ENCODE measurements at regions not wholly inside any gene's neighbourhood (a gene's known extent, or its start where the extent isn't known, plus 50 kb on each side); places are given as distances from the start of the nearest gene placed in this dataset.

- no peak for ATAC-seq
- H3K9me3 Mint-ChIP-seq: peaks cover 4% of the 10 kb centered on the region
- H3K27ac Mint-ChIP-seq: no peak overlapping the region
Measured at GRCh38 chr14:86646696-86647690, 1117.0 kb downstream of the FLRT2 start.

GRCh38 chr14:86646125-86646524, 1116.2 kb downstream of the FLRT2 start:
- H3K27me3 Mint-ChIP-seq: no peaks in the 10 kb centered on the region
- H3K36me3 Mint-ChIP-seq (ENCODE audit: low read depth): no peaks in the 10 kb centered on the region
- H3K9me3 Mint-ChIP-seq: peaks cover 7% of the 10 kb centered on the region
- no peak overlapping the region for H3K4me3 Mint-ChIP-seq
- no peaks in the 10 kb centered on the region for H3K4me1 Mint-ChIP-seq
- H3K27ac Mint-ChIP-seq: no peak overlapping the region
- DNase-seq (no peak), ATAC-seq (no peak)

More at GRCh38 chr14:86646696-86647690, 1117.0 kb downstream of the FLRT2 start:
- H3K36me3 Mint-ChIP-seq (ENCODE audit: low read depth): no peaks in the 10 kb centered on the region
- DNase-seq: no peak
- no peak overlapping the region for H3K4me3 Mint-ChIP-seq
- no peaks in the 10 kb centered on the region for H3K4me1 Mint-ChIP-seq
- H3K27me3 Mint-ChIP-seq: no peaks in the 10 kb centered on the region

GRCh38 chr14:86641310-86641709, 1111.4 kb downstream of the FLRT2 start:
- Mint-ChIP-seq H3K27me3 (no peaks in the 10 kb centered on the region), H3K36me3 (ENCODE audit: low read depth) (no peaks in the 10 kb centered on the region), H3K27ac (no peak overlapping the region), H3K4me1 (no peaks in the 10 kb centered on the region), H3K4me3 (no peak overlapping the region), H3K9me3 (peaks cover 4% of the 10 kb centered on the region)
- DNase-seq (no peak), ATAC-seq (no peak)

- Mint-ChIP-seq H3K36me3 (ENCODE audit: low read depth) (no peaks in the 10 kb centered on the region), H3K4me1 (no peaks in the 10 kb centered on the region), H3K9me3 (peaks cover 4% of the 10 kb centered on the region), H3K4me3 (no peak overlapping the region), H3K27me3 (no peaks in the 10 kb centered on the region), H3K27ac (no peak overlapping the region)
- ATAC-seq (no peak), DNase-seq (no peak)
Measured at GRCh38 chr14:86640288-86640687, 1110.3 kb downstream of the FLRT2 start.

- H3K36me3 Mint-ChIP-seq (ENCODE audit: low read depth): no peaks in the 10 kb centered on the region
- H3K27me3 Mint-ChIP-seq: no peaks in the 10 kb centered on the region
- ATAC-seq (no peak), DNase-seq (no peak)
- no peak overlapping the region for H3K27ac Mint-ChIP-seq
- H3K4me3 Mint-ChIP-seq: no peak overlapping the region
- H3K9me3 Mint-ChIP-seq: peaks cover 4% of the 10 kb centered on the region
- no peaks in the 10 kb centered on the region for H3K4me1 Mint-ChIP-seq
Measured at GRCh38 chr14:86639666-86640065, 1109.7 kb downstream of the FLRT2 start.

- DNase-seq (no peak), ATAC-seq (no peak)
- H3K9me3 Mint-ChIP-seq: peaks cover 5% of the 10 kb centered on the region
- H3K27ac Mint-ChIP-seq: no peak overlapping the region
- H3K36me3 Mint-ChIP-seq (ENCODE audit: low read depth): no peaks in the 10 kb centered on the region
- H3K4me1 Mint-ChIP-seq: no peaks in the 10 kb centered on the region
- no peaks in the 10 kb centered on the region for H3K27me3 Mint-ChIP-seq
- H3K4me3 Mint-ChIP-seq: no peak overlapping the region
Measured at GRCh38 chr14:86639146-86639545, 1109.2 kb downstream of the FLRT2 start.

- Mint-ChIP-seq H3K27me3 (no peaks in the 10 kb centered on the region), H3K4me3 (no peak overlapping the region), H3K4me1 (no peaks in the 10 kb centered on the region), H3K27ac (no peak overlapping the region), H3K9me3 (peaks cover 8% of the 10 kb centered on the region), H3K36me3 (ENCODE audit: low read depth) (no peaks in the 10 kb centered on the region)
- DNase-seq: no peak
- ATAC-seq: no peak
Measured at GRCh38 chr14:86627080-86627479, 1097.1 kb downstream of the FLRT2 start.

- Mint-ChIP-seq H3K27ac (no peak overlapping the region), H3K36me3 (ENCODE audit: low read depth) (no peaks in the 10 kb centered on the region), H3K9me3 (peaks cover 8% of the 10 kb centered on the region), H3K4me3 (no peak overlapping the region), H3K27me3 (no peaks in the 10 kb centered on the region), H3K4me1 (no peaks in the 10 kb centered on the region)
- DNase-seq (no peak), ATAC-seq (no peak)
Measured at GRCh38 chr14:86626530-86626929, 1096.6 kb downstream of the FLRT2 start.

- Mint-ChIP-seq H3K4me3 (no peak overlapping the region), H3K4me1 (no peaks in the 10 kb centered on the region), H3K27ac (no peak overlapping the region), H3K36me3 (ENCODE audit: low read depth) (no peaks in the 10 kb centered on the region), H3K9me3 (peaks cover 6% of the 10 kb centered on the region), H3K27me3 (no peaks in the 10 kb centered on the region)
- ATAC-seq (no peak), DNase-seq (no peak)
Measured at GRCh38 chr14:86625637-86626036, 1095.7 kb downstream of the FLRT2 start.

- Mint-ChIP-seq H3K9me3 (no peaks in the 10 kb centered on the region), H3K27ac (no peak overlapping the region), H3K27me3 (no peaks in the 10 kb centered on the region), H3K36me3 (ENCODE audit: low read depth) (no peaks in the 10 kb centered on the region), H3K4me3 (no peak overlapping the region), H3K4me1 (no peaks in the 10 kb centered on the region)
- DNase-seq: no peak
- no peak for ATAC-seq
Measured at GRCh38 chr14:86619726-86620125, 1089.8 kb downstream of the FLRT2 start.

- H3K27me3 Mint-ChIP-seq: no peaks in the 10 kb centered on the region
- H3K4me1 Mint-ChIP-seq: no peaks in the 10 kb centered on the region
- no peaks in the 10 kb centered on the region for H3K36me3 Mint-ChIP-seq (ENCODE audit: low read depth)
- ATAC-seq (no peak), DNase-seq (no peak)
- no peak overlapping the region for H3K27ac Mint-ChIP-seq
- H3K4me3 Mint-ChIP-seq: no peak overlapping the region
- no peaks in the 10 kb centered on the region for H3K9me3 Mint-ChIP-seq
Measured at GRCh38 chr14:86613786-86614185, 1083.8 kb downstream of the FLRT2 start.

GRCh38 chr14:86613126-86613525, 1083.2 kb downstream of the FLRT2 start:
- no peak for ATAC-seq
- no peak overlapping the region for H3K4me3 Mint-ChIP-seq

GRCh38 chr14:86604561-86604960, 1074.6 kb downstream of the FLRT2 start:
- Mint-ChIP-seq H3K4me3 (no peak overlapping the region), H3K36me3 (ENCODE audit: low read depth) (no peaks in the 10 kb centered on the region), H3K4me1 (no peaks in the 10 kb centered on the region), H3K27ac (no peak overlapping the region), H3K27me3 (no peaks in the 10 kb centered on the region), H3K9me3 (peaks cover 4% of the 10 kb centered on the region)
- no peak for DNase-seq
- no peak for ATAC-seq

More at GRCh38 chr14:86613126-86613525, 1083.2 kb downstream of the FLRT2 start:
- Mint-ChIP-seq H3K4me1 (no peaks in the 10 kb centered on the region), H3K27ac (no peak overlapping the region), H3K9me3 (no peaks in the 10 kb centered on the region), H3K36me3 (ENCODE audit: low read depth) (no peaks in the 10 kb centered on the region), H3K27me3 (no peaks in the 10 kb centered on the region)
- DNase-seq: no peak

- H3K27me3 Mint-ChIP-seq: no peaks in the 10 kb centered on the region
- H3K27ac Mint-ChIP-seq: no peak overlapping the region
- H3K9me3 Mint-ChIP-seq: peaks cover 4% of the 10 kb centered on the region
- DNase-seq (no peak), ATAC-seq (no peak)
- no peaks in the 10 kb centered on the region for H3K36me3 Mint-ChIP-seq (ENCODE audit: low read depth)
- no peaks in the 10 kb centered on the region for H3K4me1 Mint-ChIP-seq
- no peak overlapping the region for H3K4me3 Mint-ChIP-seq
Measured at GRCh38 chr14:86602263-86602662, 1072.3 kb downstream of the FLRT2 start.

GRCh38 chr14:86601813-86602212, 1071.9 kb downstream of the FLRT2 start:
- ATAC-seq: no peak
- H3K27ac Mint-ChIP-seq: no peak overlapping the region

More at GRCh38 chr14:86601813-86602212, 1071.9 kb downstream of the FLRT2 start:
- H3K27me3 Mint-ChIP-seq: no peaks in the 10 kb centered on the region
- peaks cover 4% of the 10 kb centered on the region for H3K9me3 Mint-ChIP-seq
- H3K36me3 Mint-ChIP-seq (ENCODE audit: low read depth): no peaks in the 10 kb centered on the region
- no peaks in the 10 kb centered on the region for H3K4me1 Mint-ChIP-seq
- DNase-seq: no peak
- no peak overlapping the region for H3K4me3 Mint-ChIP-seq
